ENCODE measurements at regions not wholly inside any gene's neighbourhood (a gene's known extent, or its start where the extent isn't known, plus 50 kb on each side); places are given as distances from the start of the nearest gene placed in this dataset.

DNA sequence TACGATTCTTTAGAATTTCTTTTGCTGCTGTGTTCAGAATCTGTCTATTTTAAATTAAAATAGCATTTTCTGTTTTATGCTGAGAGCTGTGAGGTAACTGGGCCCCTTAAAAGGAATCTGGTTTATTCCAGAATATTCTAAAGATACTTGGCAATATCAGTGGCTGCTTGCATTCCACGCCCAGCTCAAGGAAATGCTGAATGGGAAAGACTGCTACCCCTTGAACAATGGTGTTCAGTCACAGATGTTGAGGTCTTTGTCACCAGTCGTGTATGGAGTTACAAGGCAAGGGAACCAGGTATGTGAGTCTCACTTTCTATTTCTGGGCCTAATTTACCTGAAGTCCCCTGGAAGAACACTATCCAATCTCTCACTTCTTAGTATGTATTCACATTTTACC is 377.9 kb upstream of the CDH7 start:
- H3K36me3 ChIP-seq = no peaks in the 10 kb centered on the region
- intact Hi-C loops (cut with DNase I) = no loop called here
- 75% methylated on average over 3 of the region's 3 CpGs for WGBS, 2 donors
- H3K4me3 ChIP-seq = no peak overlapping the region
- no peak overlapping the region for H3K27ac ChIP-seq
- DNase-seq (no peak), ATAC-seq (no peak)
- no peaks in the 10 kb centered on the region for H3K4me1 ChIP-seq
- no peaks in the 10 kb centered on the region for H3K27me3 ChIP-seq
- peaks cover 0 to 10% (median 0%) of the 10 kb centered on the region in 11 donors for H3K9me3 ChIP-seq
- TF ChIP-seq, protein P1, sequence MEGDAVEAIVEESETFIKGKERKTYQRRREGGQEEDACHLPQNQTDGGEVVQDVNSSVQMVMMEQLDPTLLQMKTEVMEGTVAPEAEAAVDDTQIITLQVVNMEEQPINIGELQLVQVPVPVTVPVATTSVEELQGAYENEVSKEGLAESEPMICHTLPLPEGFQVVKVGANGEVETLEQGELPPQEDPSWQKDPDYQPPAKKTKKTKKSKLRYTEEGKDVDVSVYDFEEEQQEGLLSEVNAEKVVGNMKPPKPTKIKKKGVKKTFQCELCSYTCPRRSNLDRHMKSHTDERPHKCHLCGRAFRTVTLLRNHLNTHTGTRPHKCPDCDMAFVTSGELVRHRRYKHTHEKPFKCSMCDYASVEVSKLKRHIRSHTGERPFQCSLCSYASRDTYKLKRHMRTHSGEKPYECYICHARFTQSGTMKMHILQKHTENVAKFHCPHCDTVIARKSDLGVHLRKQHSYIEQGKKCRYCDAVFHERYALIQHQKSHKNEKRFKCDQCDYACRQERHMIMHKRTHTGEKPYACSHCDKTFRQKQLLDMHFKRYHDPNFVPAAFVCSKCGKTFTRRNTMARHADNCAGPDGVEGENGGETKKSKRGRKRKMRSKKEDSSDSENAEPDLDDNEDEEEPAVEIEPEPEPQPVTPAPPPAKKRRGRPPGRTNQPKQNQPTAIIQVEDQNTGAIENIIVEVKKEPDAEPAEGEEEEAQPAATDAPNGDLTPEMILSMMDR (IDR thresholded peaks at IDR 0.05) = no peak

DNA sequence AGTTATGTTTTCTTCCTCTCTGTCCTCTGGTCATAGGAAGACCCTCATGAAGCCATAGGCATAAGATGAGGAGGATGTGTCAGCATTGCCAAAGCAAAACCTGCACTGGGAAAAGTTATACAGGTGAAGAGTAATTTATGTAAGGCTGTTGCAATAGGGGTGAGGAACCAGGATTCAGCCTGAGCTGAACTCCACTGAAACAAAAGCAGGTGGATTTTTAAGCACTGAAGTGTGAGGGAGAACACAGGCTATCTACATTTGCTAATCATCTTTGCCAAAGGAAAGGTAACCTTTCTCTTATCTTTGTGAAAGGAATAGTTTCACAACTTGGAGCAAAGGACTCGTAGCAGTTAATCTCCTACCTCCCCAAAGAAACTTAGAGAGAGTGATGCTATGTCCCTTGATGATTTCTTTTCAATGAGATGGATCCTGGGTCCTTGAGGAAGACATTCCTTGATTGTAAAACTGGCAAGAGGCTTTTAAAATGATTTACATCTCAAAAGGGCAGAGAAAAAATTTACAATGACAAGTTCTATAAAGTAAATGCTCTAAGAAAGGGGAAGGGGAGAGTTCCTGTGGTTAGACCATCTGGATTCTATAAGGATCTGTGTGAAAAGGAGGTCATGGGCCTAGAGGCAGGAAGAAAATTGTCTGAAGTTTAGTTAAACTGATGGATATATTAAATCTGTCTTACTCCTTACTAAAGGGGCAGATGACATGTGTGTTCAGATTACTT is 385.4 kb upstream of the CDH7 start:
- no peak for ATAC-seq
- WGBS, 2 donors = 0 to 13% methylated on average over 1 of the region's 1 CpG
- H3K27ac ChIP-seq = no peak overlapping the region

DNA sequence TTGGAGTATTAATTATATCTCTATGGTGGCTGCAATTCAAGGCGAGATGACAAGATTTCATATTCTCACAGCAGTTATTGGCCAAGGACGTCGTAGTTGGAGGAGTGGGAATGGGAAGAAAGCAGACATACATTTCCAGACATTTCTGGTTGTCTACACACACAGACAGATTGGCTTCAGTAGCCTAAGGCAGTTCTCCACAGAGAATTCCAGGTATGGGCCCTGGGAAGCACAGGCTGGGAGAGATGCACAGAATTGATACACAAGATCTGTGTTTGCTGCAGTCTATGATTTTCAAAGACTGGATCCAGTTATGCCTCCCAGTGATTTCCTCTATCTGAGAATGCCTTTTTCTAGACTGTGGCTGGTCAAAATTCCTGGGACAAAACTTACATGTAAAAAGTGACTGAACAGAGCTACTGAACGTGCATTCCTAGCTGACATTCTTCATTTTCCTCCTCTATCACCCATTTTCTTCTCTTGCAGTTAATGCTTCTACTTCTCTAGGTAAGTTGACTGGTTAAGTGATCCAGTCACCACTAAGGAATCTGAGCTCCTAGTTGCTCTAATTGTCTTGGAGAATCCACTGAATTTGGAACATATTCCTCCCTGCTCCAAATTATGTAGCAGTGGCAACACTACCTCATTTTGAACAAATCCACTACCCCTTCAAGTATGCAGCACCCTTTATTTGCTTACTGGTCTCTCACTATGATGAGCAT is 386.7 kb upstream of the CDH7 start:
- H3K4me1 ChIP-seq = no peaks in the 10 kb centered on the region
- H3K4me3 ChIP-seq = no peak overlapping the region
- DNase-seq (no peak), ATAC-seq (no peak)
- no peaks in the 10 kb centered on the region for H3K36me3 ChIP-seq
- WGBS, 2 donors = 82 to 83% methylated on average over 4 of the region's 4 CpGs
- H3K27me3 ChIP-seq = no peaks in the 10 kb centered on the region
- intact Hi-C loops (cut with DNase I) = no loop called here
- TF ChIP-seq, protein P1 (IDR thresholded peaks at IDR 0.05) = no peak
- no peaks in the 10 kb centered on the region for H3K9me3 ChIP-seq
- no peak overlapping the region for H3K27ac ChIP-seq

More for the DNA sequence above, 385.4 kb upstream of the CDH7 start:
- intact Hi-C loops (cut with DNase I) = no loop called here
- TF ChIP-seq, protein P1 (IDR thresholded peaks at IDR 0.05) = no peak
- Histone ChIP-seq H3K36me3 (no peaks in the 10 kb centered on the region), H3K27me3 (no peaks in the 10 kb centered on the region), H3K4me1 (no peaks in the 10 kb centered on the region), H3K9me3 (no peaks in the 10 kb centered on the region), H3K4me3 (no peak overlapping the region)
- no peak for DNase-seq

DNA sequence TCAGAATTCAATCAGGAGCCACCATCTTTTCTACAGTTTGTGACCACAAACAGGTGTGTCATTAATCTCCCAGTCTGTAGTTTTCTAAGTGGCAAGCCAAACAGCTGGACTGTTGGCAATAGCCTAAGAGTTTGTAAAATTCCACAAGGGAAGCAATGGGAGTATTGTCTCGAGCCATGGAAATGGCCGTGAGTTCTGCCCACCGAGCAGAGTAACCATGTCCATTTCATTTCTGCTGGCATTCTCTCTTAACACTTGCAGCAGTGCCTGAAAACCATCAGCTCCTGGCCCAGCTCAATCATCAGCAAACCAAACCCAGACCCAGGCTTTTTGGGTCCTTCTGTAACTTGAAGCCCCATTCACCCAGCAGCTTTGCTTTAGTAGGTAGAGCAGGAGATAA is 387.8 kb upstream of the CDH7 start:
- no peak overlapping the region for H3K4me3 ChIP-seq
- no peaks in the 10 kb centered on the region for H3K9me3 ChIP-seq
- no peaks in the 10 kb centered on the region for H3K4me1 ChIP-seq
- no peak overlapping the region for H3K27ac ChIP-seq
- H3K27me3 ChIP-seq = no peaks in the 10 kb centered on the region
- intact Hi-C loops (cut with DNase I) = no loop called here
- ATAC-seq = no peak
- H3K36me3 ChIP-seq = no peaks in the 10 kb centered on the region
- WGBS, 2 donors = 82 to 89% methylated on average over 3 of the region's 3 CpGs
- TF ChIP-seq, protein P1 (IDR thresholded peaks at IDR 0.05) = no peak
- DNase-seq = no peak

Data from heart right ventricle (tissue), 16 donors.